ENCODE measurements at regions not wholly inside any gene's neighbourhood (a gene's known extent, or its start where the extent isn't known, plus 50 kb on each side); places are given as distances from the start of the nearest gene placed in this dataset.
A peak's percentile ranks its signal among the peaks of the same experiment; 100 is the strongest.

DNA sequence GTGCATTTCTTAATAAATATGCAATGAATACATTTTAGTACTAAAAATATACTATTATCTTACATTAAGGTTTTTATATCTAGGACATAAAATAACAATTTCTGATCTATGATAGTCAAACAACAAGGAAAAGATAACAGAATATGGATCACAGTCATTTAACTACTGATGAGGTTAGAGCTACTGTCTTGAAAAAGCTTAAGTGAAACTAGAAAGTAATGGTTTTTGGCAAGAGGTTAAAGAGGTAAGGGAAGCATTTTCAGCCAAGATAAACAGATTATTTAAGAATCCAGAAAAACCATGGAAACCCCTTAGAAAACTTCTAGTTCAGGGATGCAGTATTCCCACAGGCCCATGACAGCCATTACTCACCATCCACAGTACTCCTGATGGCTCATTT lies 787.4 kb downstream of the DACH1 start:
- no peak for DNase-seq (ENCODE audit: low spot score)

DNA sequence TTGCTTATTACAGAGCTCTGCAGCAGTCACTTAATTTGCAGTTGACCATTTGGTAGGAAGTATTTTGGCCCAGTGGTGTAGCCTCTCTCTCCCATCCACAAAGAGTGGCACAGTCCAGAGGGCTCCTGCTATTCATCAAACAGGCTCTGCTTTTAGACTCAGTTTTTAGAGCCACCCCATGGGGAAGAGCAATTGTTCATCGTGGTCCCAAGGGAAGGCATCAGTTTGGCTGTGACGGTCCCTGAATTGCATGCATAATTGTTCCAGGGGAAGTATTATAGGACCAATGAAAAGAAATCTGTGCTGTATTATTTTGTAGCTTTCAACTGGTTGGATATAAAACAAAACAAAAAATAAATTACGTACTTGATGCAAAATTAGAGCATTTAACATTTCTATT lies 799.0 kb downstream of the DACH1 start:
- no peak for DNase-seq (ENCODE audit: low spot score)

DNA sequence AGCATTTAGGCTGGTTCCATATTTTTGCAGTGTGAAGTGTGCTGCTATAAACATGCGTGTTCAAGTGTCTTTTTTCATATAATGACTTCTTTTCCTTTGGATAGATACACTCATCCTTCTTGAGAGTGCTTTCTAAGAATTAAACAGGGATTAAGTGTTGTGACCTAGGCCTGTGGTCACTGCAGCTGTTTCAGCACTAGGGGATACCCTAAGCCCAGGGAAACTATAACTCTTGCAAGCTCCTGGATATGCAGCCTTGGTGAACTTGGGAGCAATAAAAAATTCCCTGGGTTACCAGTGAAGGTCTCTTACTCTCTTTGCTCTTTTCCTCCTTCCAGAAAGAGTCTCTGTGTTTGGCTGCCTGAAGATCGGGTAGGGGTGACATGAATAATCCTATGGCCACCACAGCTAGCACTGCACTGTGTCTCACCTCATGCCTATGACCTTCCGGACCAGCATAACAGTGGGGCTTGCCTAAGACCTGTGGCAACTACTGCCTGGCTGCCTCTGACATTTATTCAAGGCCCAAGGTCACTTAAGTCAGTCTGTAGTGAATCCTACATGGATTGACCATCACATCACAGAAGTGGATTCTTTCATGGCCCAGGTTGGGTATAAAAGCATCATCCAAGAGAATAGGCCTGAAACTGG lies 799.7 kb downstream of the DACH1 start:
- DNase-seq (ENCODE audit: low spot score), result no peak

DNA sequence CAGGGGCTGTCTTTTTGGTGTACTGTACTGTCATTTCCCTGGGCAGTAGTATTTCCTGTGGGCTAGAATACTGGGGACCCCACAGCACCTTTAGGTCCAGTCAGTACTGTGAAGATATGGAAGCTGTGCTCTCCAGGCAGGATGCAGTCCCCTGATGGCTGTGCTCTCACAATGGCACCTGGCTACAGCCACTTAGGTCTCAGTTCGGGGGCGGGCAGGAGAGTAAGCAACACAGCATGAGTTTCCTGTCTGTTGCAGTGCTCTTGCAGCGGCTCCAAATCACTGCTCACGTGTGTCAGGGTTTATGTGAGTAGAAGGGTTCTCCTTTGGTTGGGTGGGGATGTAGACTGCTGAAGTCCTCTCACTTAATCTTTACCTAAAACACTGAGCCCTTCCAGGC lies 810.4 kb downstream of the DACH1 start:
- DNase-seq (ENCODE audit: low spot score), result no peak

DNA sequence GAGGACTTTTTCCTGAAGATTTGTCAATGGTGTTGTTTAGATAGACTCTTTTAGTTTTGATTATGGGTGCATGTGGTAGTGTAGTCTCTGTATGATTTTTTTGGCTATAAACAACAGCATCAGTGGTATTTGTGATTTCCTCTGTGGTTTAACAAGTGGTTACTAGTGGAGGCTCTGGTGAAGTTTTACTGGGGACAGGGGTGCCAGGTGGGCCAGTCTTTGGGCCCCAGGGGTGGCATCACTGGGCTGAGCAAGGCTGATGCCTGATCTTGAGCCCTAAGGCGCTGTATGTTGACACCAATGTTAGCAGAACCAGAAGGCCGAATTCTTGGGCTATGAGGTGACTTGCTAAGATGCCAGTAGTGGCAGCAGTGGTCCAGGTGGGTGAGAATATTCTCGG lies 811.4 kb downstream of the DACH1 start:
- DNase-seq (ENCODE audit: low spot score), result no peak

DNA sequence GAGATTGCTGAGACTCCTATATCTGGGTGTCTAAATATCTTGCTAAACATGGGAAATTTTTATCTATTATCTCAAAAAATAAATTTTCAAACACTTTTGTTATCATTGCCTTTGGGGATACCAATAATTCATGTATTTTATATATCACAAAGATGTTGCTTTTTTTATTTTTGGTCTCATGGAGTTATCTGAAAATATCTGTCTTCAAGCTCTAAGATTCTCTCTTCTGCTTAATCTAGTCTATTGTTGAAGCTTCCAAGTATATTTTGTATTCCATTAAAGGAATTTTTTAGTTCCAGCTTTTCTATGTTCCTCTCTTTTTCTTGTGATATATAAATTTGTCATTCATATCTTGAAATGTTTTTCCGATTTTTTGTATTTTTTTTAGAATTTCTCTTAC lies 812.0 kb downstream of the DACH1 start:
- no peak for DNase-seq (ENCODE audit: low spot score)

DNA sequence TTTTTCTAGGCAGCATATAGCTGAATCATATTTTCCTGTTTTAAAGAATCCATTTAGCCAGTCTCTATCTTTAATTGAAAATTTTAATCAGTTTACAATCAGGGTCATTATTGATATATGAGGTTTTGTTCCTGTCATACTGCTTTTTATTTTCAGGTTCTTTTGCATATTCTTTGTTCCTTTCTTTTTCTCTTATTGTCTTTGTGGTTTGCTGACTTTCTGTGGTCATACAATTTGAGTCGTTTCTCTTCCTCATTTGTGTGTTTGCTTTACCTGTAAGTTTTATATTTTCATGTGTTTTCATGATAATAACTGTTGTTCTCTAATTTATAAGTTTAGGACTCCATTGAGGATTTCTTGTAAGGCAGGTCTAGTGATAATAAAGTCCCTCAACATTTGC lies 812.6 kb downstream of the DACH1 start:
- no peak for DNase-seq (ENCODE audit: low spot score)

DNA sequence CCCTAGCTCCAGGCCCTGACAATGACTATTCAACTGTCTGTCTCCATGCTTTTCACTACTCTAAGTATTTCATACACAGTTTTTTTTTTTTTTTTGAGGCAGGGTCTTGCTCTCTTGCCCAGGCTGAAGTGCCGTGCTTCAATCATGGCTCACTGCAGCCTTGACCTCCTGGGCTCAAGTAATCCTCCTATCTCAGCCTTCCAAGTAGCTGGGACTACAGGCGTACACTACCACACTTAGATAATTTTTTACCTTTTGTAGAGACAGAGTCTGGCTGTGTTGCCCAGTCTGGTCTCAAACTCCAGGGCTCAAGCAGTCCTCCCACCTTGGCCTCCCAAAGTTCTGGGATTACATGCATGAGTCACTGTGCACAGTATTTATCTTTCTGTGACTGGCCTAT lies 815.4 kb downstream of the DACH1 start:
- DNase-seq (ENCODE audit: low spot score), result no peak

DNA sequence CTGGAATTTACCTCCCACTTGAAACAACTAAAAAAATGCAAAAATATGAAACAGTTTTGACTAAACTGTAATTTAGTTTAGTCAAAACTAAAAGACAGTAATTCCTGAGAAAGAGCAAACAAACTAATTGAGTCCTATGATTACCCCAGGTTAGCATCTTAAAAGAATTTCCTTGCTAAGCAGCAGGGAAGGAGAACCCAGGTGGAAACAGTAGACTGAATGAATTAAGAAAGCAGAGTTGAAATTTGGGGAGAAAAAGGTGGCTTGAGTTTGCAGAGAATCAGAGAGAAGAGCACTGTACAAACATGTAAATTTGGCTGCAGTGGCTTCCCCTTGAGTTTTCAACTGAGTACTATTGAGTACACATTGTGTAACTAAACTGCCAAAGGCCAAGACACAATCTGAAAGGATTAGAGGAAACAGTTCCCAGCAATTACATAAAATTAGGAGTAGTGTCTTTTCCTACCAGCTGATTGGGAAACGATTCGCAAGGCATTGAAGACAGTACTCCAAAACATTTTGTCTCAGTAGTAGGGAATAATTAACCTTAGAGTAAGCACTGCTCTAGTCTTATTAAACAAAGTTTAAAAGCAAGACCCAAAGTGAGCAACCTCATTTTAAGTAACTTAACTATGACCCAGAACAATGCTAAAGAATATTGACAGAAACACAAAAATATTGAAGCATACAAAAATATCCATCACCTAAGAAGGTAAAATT lies 820.5 kb downstream of the DACH1 start:
- no peak for DNase-seq (ENCODE audit: low spot score)

DNA sequence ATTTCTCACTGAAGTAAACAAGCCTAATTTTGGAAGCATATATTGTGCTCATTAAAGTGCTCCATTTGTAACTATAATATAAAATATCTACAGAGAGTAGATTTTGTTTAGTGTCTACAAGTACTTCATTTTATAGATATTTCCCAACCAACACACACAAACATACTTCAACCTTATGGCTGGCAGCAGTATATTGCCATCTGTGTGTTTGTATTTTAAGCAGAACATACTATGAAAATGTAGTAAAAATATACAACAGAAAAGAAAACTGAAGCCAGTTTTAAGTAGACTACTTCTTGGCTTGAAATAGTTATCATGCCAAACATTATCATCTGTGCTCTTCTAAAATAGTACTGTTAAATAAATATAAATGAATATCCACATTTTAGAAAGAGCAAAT lies 821.9 kb downstream of the DACH1 start:
- no peak for DNase-seq (ENCODE audit: low spot score)

DNA sequence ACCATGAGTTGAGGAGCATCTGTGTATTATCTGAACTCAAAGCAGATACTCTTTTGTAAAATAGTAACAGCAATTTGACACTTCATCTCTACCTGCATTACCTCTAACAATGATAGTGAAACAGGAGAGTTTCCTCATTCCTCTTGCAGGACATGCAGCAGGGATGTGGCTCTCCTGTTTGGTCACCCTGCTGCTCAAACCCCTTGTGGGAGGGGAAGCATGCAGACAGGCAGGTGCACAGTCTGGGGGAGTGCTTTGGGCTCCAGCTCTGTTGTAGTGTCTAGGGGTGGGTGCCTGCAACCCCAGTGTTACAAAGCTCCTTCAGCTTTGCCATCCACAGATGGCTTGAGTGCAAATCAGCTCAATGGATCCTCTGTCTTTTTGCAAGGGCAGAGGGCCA lies 827.6 kb downstream of the DACH1 start:
- DNase-seq (ENCODE audit: low spot score), result no peak

DNA sequence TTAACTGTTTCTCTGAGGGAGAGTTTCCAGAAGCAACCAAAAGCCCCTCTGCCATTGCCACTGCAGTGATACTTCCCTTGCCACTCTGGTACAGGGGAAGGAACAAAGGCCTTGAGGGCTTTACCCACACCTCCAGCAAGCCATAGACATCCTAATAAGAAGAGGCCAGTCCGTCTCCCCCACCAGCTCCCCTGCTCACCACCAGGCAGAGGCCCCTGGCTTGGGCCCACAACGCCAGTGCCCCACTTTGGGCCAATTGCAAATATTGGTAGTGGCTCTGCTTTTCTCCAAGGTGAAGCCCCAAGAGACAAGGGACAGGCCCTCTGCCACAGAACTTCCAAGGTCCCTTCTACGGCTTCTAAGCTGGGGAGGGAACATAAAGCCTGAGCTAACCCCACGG lies 833.0 kb downstream of the DACH1 start:
- no peak for DNase-seq (ENCODE audit: low spot score)

DNA sequence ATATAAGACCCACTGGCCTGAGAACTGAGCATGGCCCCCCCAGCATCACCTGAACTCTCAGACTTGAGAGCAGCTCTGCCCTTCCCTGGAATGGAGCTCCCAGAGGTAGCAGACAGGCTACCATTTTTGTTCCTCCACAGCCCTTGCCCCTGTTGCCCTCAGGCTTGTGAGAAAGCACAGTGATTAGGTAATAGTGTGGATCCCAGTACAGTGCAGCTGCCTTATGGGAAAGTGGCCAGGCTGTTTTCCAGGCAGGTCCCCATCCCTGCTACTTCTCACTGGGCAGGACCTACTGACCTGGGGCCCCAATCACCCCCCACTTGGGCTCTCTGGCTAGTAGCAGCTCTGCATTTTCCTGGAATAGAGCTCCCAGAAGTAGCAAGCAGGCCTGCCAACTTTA lies 834.0 kb downstream of the DACH1 start:
- no peak for DNase-seq (ENCODE audit: low spot score)

DNA sequence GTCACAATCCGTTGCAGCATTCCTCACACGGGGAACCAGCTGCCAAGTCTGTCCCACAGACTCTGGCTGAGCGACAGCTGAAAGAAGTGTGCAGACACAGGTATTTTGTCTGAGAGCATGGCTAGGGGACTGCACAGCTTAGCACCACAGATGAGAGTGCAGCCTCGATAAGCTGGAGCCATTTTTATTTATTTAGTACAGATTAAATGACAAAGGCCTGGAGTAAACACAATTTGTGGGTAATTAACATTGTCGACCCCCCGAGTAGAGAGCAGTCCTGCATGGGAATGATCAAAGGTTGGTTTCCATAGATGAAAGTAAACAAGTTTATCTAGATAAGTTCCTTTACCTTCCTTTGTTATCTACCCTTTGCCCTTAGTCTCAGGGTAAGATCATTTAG lies 836.2 kb downstream of the DACH1 start:
- no peak for DNase-seq (ENCODE audit: low spot score)

DNA sequence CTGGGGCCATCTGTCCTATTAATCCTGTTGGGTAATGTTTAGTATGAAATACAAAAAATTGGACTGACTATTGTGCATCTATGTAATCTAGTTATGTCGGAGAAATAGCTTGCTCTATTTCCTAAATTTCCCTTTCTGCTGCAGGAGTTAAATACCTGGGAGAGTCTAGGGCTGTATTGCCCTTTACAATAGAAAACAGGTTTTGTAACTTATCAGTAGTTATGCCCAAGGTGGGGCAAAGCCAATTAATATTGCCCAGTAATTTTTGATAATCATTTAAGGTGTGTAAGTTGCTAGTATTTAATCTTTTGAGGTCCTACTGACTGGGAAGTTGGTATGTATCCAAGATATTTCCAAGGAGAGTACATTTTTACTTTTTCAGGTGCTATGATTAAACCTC lies 838.1 kb downstream of the DACH1 start:
- no peak for DNase-seq (ENCODE audit: low spot score)

DNA sequence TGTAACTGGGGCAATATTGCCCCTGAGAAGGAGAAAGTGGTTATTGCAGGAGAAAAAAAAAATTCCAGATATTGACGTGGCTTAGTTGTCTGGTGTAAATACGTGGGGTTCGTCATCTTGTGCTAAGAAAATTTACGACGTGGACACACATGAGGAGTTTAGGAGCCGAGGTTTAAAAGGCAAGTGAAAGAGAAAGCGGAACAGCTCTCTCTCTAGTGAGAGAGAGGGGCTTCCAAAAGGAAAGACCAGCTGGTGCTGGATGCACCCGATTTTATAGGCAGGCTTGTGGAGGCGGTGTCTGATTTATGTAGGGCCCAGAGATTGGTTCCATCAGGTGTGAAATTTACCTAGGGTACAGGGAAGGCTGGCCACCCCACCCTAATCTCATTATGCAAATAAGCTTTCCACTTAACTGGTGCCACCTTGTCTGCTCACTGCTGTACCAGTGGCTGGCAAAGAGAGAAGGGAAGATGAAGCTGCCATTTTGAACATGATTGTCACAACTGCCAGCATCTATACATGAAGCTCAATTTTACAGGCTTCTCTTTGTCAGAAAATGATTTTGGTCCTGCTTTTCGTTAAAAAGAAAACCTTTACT lies 845.1 kb downstream of the DACH1 start:
- DNase-seq (ENCODE audit: low spot score), result peak; percentile 29

DNA sequence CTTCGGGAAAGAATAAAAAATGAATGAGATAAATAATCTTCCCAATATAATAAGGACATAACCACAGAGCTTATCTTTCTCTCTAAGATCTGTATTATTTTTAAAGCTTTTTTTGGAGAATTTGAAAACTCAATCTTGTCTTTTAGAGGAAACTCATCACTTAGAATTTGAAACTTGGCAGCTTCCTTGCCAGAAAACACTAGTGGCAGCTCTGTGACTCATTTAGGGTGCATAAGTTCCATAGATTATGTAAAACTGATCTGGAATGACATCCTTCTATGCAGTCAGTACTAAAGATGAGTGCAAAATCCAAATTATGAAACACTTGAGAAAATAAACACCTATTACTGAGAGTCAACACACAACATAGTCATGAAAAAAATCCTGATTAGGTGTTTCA lies 848.0 kb downstream of the DACH1 start:
- DNase-seq (ENCODE audit: low spot score), result no peak

DNA sequence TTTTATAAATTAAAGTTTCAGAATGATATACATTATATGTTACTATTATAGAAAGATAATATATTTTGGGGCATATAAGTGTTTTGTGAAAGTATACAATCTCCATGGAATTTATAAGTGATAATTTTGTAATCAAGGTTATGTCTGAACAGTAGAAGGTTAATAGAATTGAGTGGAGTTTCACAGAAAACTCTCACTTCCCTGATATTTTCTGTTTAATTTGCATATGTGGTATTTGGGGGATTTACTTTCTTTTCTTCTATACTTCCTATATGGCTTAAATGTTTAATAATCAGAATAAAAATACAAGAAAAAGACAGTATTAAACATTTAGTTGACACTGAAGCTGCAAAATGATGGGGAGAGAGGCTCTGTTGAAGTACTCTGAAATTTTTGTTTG lies 848.5 kb downstream of the DACH1 start:
- no peak for DNase-seq (ENCODE audit: low spot score)

DNA sequence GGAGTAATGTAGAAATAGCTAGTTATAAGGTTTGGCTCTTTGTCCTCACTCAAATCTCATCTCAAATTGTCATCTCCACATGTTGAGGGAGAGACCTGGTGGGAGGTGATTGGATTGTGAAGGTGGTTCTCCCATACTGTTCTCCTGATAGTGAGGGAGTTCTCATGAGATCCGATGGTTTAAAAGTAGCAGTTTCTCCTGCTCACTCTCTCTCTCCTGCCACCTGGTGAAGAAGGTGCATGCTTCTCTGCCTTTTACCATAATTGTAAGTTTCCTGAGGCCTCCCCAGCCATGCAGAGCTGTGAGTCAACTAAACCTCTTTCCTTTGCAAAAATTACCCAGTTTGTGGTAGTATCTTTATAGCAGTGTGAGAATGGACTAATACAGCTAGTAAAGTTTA lies 849.4 kb downstream of the DACH1 start:
- no peak for DNase-seq (ENCODE audit: low spot score)

DNA sequence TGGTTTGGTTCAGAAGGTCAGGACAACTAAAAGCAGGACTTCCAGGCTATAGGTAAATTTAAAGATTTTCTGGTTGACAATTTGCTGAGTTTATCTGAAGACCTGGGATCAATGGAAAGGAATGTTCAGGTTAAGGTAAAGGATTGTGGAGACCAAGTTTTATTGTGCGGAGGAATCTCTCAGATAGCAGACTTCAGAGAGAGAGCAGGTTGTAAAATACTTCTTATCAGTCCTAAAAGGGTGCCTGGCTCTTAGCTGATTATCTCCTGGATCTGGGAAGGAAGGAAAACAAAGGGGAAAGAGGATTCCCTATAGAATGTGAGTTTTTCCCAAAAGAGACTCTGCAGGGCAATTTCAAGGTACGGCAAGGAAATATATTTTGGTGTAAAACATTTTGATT lies 851.5 kb downstream of the DACH1 start:
- DNase-seq (ENCODE audit: low spot score), result no peak

DNA sequence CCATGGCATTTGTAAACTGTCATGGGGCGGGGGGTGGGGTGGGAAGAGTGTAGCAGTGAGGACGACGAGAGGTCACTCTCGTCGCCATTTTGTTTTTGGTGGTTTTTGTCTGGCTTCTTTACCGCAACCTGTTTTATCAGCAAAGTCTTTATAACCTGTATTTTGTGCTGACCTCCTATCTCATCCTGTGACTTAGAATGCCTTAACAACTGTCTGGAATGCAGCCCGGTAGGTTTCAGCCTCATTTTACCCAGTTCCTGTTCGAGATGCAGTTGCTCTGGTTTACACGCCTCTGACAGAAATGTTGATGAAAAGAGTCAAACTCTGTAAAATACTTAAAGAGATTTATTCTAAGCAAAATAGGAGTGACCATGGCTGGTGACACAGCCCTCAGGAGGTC lies 852.0 kb downstream of the DACH1 start:
- DNase-seq (ENCODE audit: low spot score), result no peak

DNA sequence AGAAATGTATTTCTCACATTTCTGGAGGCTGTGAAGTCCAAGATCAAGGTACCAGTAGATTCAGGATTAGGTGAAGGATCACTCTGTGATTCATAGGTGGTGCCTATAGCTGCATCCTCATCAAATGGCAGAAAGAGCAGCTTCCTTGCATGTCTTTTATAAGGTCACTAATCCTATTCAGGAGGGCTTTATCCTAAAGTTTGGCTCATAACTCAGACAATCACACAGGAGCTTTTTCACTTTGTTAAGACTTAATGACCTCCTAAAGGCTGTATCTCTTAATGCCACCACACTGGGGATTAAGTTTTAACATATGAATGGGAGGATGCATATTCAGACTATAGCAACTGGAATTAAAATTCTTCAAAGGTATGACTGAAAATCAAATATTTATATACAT lies 861.1 kb downstream of the DACH1 start:
- DNase-seq (ENCODE audit: low spot score), result no peak

DNA sequence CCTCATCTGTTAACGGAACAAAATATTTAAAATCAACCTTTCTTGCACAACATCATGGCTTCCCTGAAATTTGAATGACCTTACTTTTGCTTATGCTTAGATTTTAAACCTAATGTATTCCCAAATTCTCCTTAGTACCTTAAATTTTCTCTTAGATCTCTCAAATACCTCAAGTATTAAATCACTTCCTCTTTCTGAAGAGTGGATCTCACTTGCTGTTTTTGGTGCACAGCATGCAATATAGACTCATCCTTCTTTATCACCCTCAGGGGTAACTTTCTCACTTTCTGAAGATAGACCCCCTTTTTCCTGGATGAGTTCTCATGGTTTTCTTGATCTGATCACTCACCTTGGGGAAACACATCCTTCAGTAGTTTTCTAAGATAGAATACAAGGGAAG lies 871.7 kb downstream of the DACH1 start:
- DNase-seq (ENCODE audit: low spot score), result no peak

DNA sequence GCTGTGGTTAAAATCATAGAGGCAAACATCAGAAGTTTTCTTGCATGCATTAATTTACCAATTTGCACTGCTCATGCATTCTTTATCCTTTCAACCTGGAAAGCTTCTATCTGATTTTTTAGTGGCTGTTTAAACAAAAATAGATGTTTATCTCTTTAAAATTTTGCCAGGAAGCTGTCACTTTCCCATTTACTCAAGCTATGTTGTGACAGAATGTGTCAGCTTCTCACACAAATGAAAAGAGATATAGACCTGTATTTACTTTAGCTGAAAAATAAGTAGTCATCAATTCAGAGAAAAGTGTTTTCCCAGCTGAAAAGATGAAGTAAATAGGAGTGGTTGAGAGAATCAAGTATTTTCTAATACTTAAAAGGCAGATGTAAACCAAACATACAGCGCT lies 872.8 kb downstream of the DACH1 start:
- no peak for DNase-seq (ENCODE audit: low spot score)
